ENCODE measurements at regions not wholly inside any gene's neighbourhood (a gene's known extent, or its start where the extent isn't known, plus 50 kb on each side); places are given as distances from the start of the nearest gene placed in this dataset.

DNA sequence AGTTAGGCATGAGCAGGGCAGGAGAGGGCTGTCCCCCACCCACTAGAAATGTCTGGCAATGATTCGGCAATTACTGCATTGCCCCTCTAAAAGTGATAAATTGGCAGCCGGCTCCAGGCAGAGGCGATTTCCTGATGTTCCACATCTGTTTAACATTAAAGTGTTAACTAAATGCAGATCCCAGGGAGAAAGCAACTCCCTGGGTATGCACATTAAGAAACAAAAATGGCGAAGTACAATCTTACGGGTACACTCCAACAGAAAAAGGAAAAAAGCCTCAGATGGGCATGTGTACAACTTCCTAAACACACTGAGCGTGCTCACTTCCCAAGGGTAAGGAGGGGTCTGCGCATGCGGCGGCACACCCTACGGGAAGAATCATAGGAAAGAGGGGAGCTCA, 314.4 kb downstream of the CASP12 start:
- POLR2A ChIA-PET: no interaction called here
- no peak overlapping the region for H3K4me3 ChIP-seq (ENCODE audit: low read depth, low read length)
- DNase-seq (ENCODE audit: low read depth, low spot score): no peak
- CTCF ChIA-PET: no interaction called here
- TF ChIP-seq, protein P1, sequence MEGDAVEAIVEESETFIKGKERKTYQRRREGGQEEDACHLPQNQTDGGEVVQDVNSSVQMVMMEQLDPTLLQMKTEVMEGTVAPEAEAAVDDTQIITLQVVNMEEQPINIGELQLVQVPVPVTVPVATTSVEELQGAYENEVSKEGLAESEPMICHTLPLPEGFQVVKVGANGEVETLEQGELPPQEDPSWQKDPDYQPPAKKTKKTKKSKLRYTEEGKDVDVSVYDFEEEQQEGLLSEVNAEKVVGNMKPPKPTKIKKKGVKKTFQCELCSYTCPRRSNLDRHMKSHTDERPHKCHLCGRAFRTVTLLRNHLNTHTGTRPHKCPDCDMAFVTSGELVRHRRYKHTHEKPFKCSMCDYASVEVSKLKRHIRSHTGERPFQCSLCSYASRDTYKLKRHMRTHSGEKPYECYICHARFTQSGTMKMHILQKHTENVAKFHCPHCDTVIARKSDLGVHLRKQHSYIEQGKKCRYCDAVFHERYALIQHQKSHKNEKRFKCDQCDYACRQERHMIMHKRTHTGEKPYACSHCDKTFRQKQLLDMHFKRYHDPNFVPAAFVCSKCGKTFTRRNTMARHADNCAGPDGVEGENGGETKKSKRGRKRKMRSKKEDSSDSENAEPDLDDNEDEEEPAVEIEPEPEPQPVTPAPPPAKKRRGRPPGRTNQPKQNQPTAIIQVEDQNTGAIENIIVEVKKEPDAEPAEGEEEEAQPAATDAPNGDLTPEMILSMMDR (IDR thresholded peaks at IDR 0.05; ENCODE audit: insufficient read depth, low read length, missing control alignments): no peak

DNA sequence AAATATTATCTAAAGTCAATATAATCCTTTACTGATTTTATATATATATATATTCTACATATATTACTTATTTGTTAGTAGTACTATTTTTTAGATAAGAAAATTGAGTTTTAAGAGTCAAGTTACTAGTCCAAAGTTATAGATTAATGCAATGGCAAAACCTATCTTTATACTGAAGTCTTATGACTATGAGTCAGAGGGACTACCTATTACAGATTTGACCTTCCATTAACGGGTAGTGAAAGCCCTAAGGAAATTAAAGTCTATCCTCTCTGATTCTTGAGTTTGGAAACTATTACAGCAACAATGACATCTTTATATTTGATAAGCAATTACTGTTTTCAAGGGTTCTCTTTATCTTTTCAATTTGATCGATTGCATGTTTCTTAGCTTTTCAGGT, 315.8 kb downstream of the CASP12 start:
- ChIA-PET CTCF (no interaction called here), POLR2A (no interaction called here)
- H3K4me3 ChIP-seq (ENCODE audit: low read depth, low read length): no peak overlapping the region
- TF ChIP-seq, protein P1 (IDR thresholded peaks at IDR 0.05; ENCODE audit: insufficient read depth, low read length, missing control alignments): no peak
- no peak for DNase-seq (ENCODE audit: low read depth, low spot score)

DNA sequence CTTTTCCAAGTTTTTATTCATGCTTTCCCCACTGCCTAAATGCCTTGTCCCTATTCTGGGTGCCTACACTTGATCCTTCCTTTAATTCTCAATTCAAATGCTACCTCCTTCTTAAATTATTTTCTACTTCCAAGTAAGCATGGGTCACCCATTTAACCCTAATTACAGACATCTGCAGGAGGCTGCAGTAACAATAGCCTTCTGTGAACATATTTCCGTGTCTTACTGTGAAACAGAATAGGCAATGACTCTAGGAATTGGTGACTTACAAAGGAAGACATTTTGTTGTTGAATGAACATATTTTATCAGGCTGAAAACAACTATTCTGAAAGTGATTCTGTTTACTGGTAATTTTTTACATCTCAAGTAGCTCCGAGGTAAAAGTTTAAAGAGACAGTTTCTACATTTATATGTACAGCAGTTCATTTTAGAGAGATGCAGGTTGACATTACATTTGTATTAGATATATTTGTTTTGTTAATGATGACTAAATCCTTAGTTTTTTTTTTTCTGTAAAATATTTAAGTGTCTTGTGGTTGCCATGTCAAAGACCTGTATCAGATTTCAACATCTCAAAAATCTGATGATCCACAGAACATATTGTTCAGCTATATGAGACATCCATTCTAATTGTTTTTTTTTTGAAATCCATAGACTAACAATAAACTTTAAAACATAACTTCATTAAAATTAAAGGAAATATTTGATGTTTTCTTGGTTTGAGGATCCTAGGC, 316.8 kb downstream of the CASP12 start:
- H3K4me3 ChIP-seq (ENCODE audit: low read depth, low read length): no peak overlapping the region
- ChIA-PET POLR2A (no interaction called here), CTCF (no interaction called here)
- TF ChIP-seq, protein P1 (IDR thresholded peaks at IDR 0.05; ENCODE audit: insufficient read depth, low read length, missing control alignments): no peak
- no peak for DNase-seq (ENCODE audit: low read depth, low spot score)

DNA sequence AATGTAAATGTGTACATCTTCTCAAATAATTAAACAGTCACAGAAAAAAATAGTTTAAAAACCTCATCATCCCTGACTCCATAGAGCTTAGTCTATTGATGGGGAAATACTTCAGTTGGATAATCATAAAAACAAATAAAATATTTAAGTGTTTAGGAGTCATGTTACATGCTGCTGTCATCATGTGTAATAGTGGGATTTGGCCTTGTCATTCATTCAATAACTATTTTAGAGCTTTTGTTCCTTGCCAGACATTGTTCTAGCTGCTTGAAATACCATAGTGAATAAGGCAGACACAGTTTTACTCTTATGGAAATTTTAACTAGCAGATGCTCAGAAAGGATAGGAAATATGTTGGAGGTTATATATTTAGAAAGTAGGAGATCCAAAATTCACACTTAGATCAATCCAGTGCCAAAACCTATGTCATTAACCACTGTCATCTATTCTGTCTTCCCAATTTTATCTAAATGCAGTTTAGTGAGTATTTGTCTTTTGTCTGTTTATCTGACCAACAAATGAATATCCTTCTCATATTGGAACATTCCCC, 324.7 kb downstream of the CASP12 start:
- no peak for DNase-seq (ENCODE audit: low read depth, low spot score)
- no peak overlapping the region for H3K4me3 ChIP-seq (ENCODE audit: low read depth, low read length)
- TF ChIP-seq, protein P1 (IDR thresholded peaks at IDR 0.05; ENCODE audit: insufficient read depth, low read length, missing control alignments): no peak
- ChIA-PET POLR2A (no interaction called here), CTCF (no interaction called here)

DNA sequence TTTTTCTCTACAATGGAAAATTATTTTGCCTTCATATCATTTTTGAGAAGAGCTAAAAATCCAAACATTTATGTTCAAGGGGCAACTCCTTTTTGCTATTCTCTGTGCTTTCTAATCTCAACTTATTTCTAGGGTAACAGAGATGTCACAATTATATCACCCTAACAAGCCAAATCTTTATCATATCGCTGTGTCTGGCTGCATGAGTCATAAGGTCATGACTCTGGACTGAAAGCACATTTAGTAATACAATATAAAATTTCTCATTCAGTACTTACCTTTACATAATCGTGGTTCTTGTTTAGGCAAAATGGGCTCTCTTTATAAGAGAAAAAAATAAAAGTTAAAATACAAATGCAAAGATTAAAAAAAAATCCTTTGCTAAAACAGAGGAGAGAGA, 326.0 kb downstream of the CASP12 start:
- no peak for DNase-seq (ENCODE audit: low read depth, low spot score)
- TF ChIP-seq, protein P1 (IDR thresholded peaks at IDR 0.05; ENCODE audit: insufficient read depth, low read length, missing control alignments): no peak
- POLR2A ChIA-PET: no interaction called here
- CTCF ChIA-PET: no interaction called here
- H3K4me3 ChIP-seq (ENCODE audit: low read depth, low read length): no peak overlapping the region

DNA sequence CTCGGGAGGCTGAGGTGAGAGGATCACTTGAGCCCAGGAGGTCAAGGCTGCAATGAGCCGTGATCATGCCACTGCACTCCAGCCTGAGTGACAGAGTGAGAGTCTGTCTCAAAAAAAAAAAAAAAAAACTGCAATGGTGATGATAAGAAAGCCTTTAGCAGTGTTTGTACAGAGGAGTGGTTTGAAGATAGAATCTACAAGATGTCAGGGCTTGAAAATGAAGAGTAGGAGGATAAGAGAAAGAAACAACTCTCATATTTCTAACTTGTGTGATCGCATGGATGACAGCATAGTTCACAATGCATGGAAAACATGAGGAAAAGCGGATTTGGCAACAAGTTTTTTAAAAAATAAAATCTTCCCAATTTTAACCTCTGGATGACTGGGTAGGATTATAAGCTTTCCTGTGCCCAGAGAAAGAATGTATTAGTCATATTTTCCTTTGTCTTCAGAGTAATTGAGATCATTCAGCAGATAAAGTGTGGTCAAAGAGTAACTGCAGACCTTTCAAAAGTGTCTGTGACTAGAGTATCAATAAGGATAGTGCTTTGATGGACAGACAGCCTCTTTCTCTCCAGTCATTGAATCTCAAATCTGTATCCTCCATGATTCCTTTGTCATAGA, 328.1 kb downstream of the CASP12 start:
- ChIA-PET CTCF (no interaction called here), POLR2A (no interaction called here)
- TF ChIP-seq, protein P1 (IDR thresholded peaks at IDR 0.05; ENCODE audit: insufficient read depth, low read length, missing control alignments): no peak
- H3K4me3 ChIP-seq (ENCODE audit: low read depth, low read length): no peak overlapping the region
- DNase-seq (ENCODE audit: low read depth, low spot score): no peak

All from AG04449 (cell line).